Breast epithelium (tissue), 4 donors: ENCODE measurements at regions not wholly inside any gene's neighbourhood (a gene's known extent, or its start where the extent isn't known, plus 50 kb on each side); places are given as distances from the start of the nearest gene placed in this dataset.

Source experiments
- DNase-seq, 2 donors: peaks; one replicate each; pipeline ENCODE4 v3.0.0-alpha.2; 2019; ENCODE audit warnings: low spot score in 2 of 2
- H3K27ac ChIP-seq, 2 donors: fragments of 200-600 bp; sonication (generic) in 1 of 2; one replicate each; pipeline ENCODE4 v1.5.1; 2016 to 2019; ENCODE audit warnings: mild to moderate bottlenecking in 1 of 2
- H3K27me3 ChIP-seq, 2 donors: fragments of 200-600 bp; sonication (generic) in 1 of 2; one replicate each; pipeline versions ENCODE4 v1.5.1 to v1.6.0; 2017 to 2019; ENCODE audit warnings: control low read depth in 1 of 2, mild to moderate bottlenecking in 1 of 2
- H3K36me3 ChIP-seq: fragments of 200-600 bp; one replicate; pipeline ENCODE4 v1.5.1; 2019
- H3K4me1 ChIP-seq, 2 donors: fragments of 200-600 bp; sonication (generic); one replicate each; pipeline ENCODE4 v1.5.1; 2016 to 2019; ENCODE audit warnings: control low read depth in 1 of 2
- H3K4me3 ChIP-seq, 3 donors: fragments of 200-600 bp; sonication (generic); 1 replicate in 2 of 3; 2 replicates in 1 of 3; pipeline ENCODE4 v1.5.1; 2016 to 2019; ENCODE audit warnings: mild to moderate bottlenecking in 3 of 3, moderate library complexity in 2 of 3
- H3K9me3 ChIP-seq, 2 donors: fragments of 200-600 bp; sonication (generic) in 1 of 2; one replicate each; pipeline ENCODE4 v1.5.1; 2016 to 2019; ENCODE audit warnings: control low read depth in 1 of 2
- POLR2A ChIP-seq: fragments of 450-650 bp; IDR thresholded peaks from one replicate; pipeline ENCODE4 v1.6.1; 2016; ENCODE audit warnings: antibody characterized with exemption, mild to moderate bottlenecking, moderate library complexity
- POLR2AphosphoS5 ChIP-seq, 3 donors: sonication (generic); formaldehyde crosslinking; IDR thresholded peaks; one replicate each; pipeline ENCODE4 v1.6.1; 2017; ENCODE audit warnings: antibody characterized with exemption in 3 of 3
- intact Hi-C: fragments of 100-400 bp; cut with DNase I; formaldehyde crosslinking; loops from one replicate; pipeline ENCODE4 v1.15.1; 2023; ENCODE audit warnings: low total_unique reads
- TF ChIP-seq, protein P1 (sequence below), 3 donors: fragments of 450-650 bp; IDR thresholded peaks; one replicate each; pipeline ENCODE4 v1.5.1; 2016 to 2017; ENCODE audit warnings: antibody characterized with exemption in 3 of 3, mild to moderate bottlenecking in 3 of 3, moderate library complexity in 3 of 3

DNA sequence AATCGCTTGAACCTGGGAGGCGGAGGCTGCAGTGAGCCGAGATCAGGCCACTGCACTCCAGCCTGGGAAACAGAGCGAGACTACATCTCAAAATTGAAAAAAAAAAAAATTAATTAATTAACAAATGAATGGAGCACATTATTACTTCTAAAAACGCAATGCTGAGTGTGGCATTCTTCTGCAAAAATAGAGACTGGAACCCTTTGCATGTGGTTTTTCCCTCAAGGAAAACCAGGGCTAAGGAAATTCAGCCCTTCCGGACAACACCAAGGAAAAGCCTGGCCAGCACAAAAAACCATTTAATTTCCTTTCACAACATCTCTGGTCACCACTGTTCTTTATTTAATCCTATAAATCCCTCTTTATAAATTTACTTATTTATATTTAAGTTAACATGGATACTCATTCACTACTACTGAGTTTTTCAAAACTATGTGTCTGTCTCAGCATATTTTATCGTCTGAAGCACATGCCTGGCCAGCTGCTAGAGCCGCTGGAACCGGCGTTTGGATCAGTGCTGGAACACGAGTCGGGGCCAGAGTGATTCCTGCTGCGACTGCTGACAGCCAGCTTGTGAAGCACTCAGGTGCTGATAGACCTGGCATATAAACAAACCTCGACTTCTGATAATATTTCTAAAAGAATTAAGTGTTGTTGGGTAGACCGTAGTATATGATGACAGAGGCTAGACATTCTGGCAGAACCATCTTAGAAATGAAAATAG is 84.5 kb upstream of the WWC2 start:
- H3K4me3 ChIP-seq: no peak overlapping the region
- intact Hi-C loops: loop anchor here (5.0 kb wide), 1 partner anchor 937 kb away; no protein-coding TSS in a partner anchor
- H3K27me3 ChIP-seq: peaks cover 0 to 8% of the 10 kb centered on the region in 2 donors
- no peak for DNase-seq
- no peaks in the 10 kb centered on the region for H3K4me1 ChIP-seq
- no peak overlapping the region for H3K27ac ChIP-seq
- no peaks in the 10 kb centered on the region for H3K9me3 ChIP-seq
- H3K36me3 ChIP-seq: no peaks in the 10 kb centered on the region
- TF ChIP-seq POLR2A (no peak), POLR2AphosphoS5 (IDR thresholded peaks at IDR 0.05) (no peak)
- TF ChIP-seq, protein P1, sequence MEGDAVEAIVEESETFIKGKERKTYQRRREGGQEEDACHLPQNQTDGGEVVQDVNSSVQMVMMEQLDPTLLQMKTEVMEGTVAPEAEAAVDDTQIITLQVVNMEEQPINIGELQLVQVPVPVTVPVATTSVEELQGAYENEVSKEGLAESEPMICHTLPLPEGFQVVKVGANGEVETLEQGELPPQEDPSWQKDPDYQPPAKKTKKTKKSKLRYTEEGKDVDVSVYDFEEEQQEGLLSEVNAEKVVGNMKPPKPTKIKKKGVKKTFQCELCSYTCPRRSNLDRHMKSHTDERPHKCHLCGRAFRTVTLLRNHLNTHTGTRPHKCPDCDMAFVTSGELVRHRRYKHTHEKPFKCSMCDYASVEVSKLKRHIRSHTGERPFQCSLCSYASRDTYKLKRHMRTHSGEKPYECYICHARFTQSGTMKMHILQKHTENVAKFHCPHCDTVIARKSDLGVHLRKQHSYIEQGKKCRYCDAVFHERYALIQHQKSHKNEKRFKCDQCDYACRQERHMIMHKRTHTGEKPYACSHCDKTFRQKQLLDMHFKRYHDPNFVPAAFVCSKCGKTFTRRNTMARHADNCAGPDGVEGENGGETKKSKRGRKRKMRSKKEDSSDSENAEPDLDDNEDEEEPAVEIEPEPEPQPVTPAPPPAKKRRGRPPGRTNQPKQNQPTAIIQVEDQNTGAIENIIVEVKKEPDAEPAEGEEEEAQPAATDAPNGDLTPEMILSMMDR (IDR thresholded peaks at IDR 0.05): no peak

- peaks cover 0 to 14% of the 10 kb centered on the region in 2 donors for H3K27me3 ChIP-seq
- H3K27ac ChIP-seq: no peak overlapping the region
- no peaks in the 10 kb centered on the region for H3K4me1 ChIP-seq
- no peaks in the 10 kb centered on the region for H3K36me3 ChIP-seq
- H3K9me3 ChIP-seq: no peaks in the 10 kb centered on the region
- H3K4me3 ChIP-seq: no peak overlapping the region
- TF ChIP-seq POLR2A (no peak), POLR2AphosphoS5 (IDR thresholded peaks at IDR 0.05) (no peak)
- TF ChIP-seq, protein P1 (IDR thresholded peaks at IDR 0.05): no peak
- intact Hi-C loops: no loop called here
- no peak for DNase-seq
Measured at GRCh38 chr4:183013730-183014002, 85.4 kb upstream of the WWC2 start.

- peaks cover 0 to 19% of the 10 kb centered on the region in 2 donors for H3K27me3 ChIP-seq
- intact Hi-C loops: no loop called here
- H3K36me3 ChIP-seq: no peaks in the 10 kb centered on the region
- H3K27ac ChIP-seq: no peak overlapping the region
- no peak for DNase-seq
- TF ChIP-seq, protein P1 (IDR thresholded peaks at IDR 0.05): no peak
- TF ChIP-seq POLR2AphosphoS5 (IDR thresholded peaks at IDR 0.05) (no peak), POLR2A (no peak)
- H3K4me3 ChIP-seq: no peak overlapping the region
- H3K9me3 ChIP-seq: no peaks in the 10 kb centered on the region
- no peaks in the 10 kb centered on the region for H3K4me1 ChIP-seq
Measured at GRCh38 chr4:183012879-183013729, 86.0 kb upstream of the WWC2 start.

GRCh38 chr4:183011213-183011907 is 87.7 kb upstream of the WWC2 start:
- Histone ChIP-seq H3K27ac (no peak overlapping the region), H3K4me1 (no peaks in the 10 kb centered on the region), H3K27me3 (peaks cover 0 to 19% of the 10 kb centered on the region in 2 donors), H3K4me3 (no peak overlapping the region), H3K9me3 (no peaks in the 10 kb centered on the region), H3K36me3 (no peaks in the 10 kb centered on the region)
- TF ChIP-seq POLR2AphosphoS5 (IDR thresholded peaks at IDR 0.05) (no peak), POLR2A (no peak)
- TF ChIP-seq, protein P1 (IDR thresholded peaks at IDR 0.05): no peak
- intact Hi-C loops: no loop called here
- DNase-seq: no peak
